Small intestine (tissue), 7 donors: ENCODE measurements at regions not wholly inside any gene's neighbourhood (a gene's known extent, or its start where the extent isn't known, plus 50 kb on each side); places are given as distances from the start of the nearest gene placed in this dataset.
"Not testable (repeated sequence)": the region's sequence is repeated elsewhere in the genome, so short reads cannot be mapped to it uniquely, and the experiment has no call there.

Experiments used
- DNase-seq, 2 donors: peaks; one replicate each; pipeline versions ENCODE4 v3.0.0 to v3.0.0-alpha.2; 2013
- FAIRE-seq: peaks from 2 replicates; lab custom pipeline; 2012; peaks lifted over from hg19 to GRCh38; lab: Jason Lieb, UNC
- H3K27ac ChIP-seq, 3 donors: one replicate each; pipeline ENCODE4 v1.5.1; 2013; ENCODE audit warnings: low read length in 2 of 3, mild to moderate bottlenecking in 2 of 3, control low read depth in 1 of 3, inconsistent platforms in 1 of 3, low read depth in 1 of 3, moderate library complexity in 1 of 3
- H3K27me3 ChIP-seq, 3 donors: one replicate each; pipeline ENCODE4 v1.6.1; 2013; ENCODE audit warnings: low read length in 3 of 3, inconsistent platforms in 1 of 3; ENCODE audit not compliant: control insufficient read depth in 3 of 3, insufficient read depth in 3 of 3
- H3K36me3 ChIP-seq, 3 donors: one replicate each; pipeline ENCODE4 v1.6.1; 2013; ENCODE audit warnings: low read length in 3 of 3, inconsistent platforms in 1 of 3, low read depth in 1 of 3, mild to moderate bottlenecking in 1 of 3, moderate library complexity in 1 of 3; ENCODE audit not compliant: control insufficient read depth in 3 of 3, insufficient read depth in 2 of 3
- H3K4me1 ChIP-seq, 3 donors: one replicate each; pipeline ENCODE4 v1.6.1; 2013; ENCODE audit warnings: low read length in 2 of 3, inconsistent platforms in 1 of 3, low read depth in 1 of 3, mild to moderate bottlenecking in 1 of 3, moderate library complexity in 1 of 3; ENCODE audit not compliant: control insufficient read depth in 3 of 3, insufficient read depth in 2 of 3
- H3K4me3 ChIP-seq, 3 donors: one replicate each; pipeline ENCODE4 v1.5.1; 2013; ENCODE audit warnings: low read length in 3 of 3, control low read depth in 1 of 3, inconsistent platforms in 1 of 3, low read depth in 1 of 3, mild to moderate bottlenecking in 1 of 3, moderate library complexity in 1 of 3
- H3K9me3 ChIP-seq, 2 donors: one replicate each; pipeline ENCODE4 v1.6.1; 2013; ENCODE audit warnings: low read depth in 1 of 2, low read length in 1 of 2; ENCODE audit not compliant: control insufficient read depth in 2 of 2, insufficient read depth in 1 of 2
- WGBS, 3 donors: extraction: QIAGEN DNeasy Blood & Tissue Kit; methylation state at CpG; one replicate each; pipeline ENCODE4 v1.1.7; 2013; 5-methylcytosine and 5-hydroxymethylcytosine counted together
- donor health status: healthy with polysubstance abuse.
- donor health status: control.
- donor health status: control.
- donor health status: Bipolar disorder and iron deficiency.
- donor health status: healthy.

DNA sequence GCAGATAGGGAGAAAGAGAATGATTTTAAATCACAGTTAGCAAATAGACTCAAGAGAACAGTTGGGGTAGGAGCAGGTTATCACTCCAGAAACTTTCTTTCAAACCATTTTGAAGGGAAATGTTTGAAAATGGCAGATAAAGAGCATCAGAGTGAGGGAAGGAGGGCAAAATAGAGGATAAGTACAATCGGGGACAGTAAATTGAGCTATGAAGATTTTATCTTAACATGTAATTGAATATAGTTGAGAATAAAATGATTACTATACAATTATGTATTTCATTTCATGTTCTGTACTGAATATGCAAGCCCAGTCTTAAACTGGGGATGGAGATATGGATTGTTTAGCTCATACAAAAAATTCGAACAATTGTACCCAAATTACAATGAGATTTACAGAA is 54.0 kb downstream of the MAP10 start:
- Histone ChIP-seq H3K36me3 (no peaks in the 10 kb centered on the region), H3K27ac (no peak overlapping the region), H3K4me3 (no peak overlapping the region), H3K9me3 (no peaks in the 10 kb centered on the region), H3K27me3 (no peaks in the 10 kb centered on the region), H3K4me1 (no peaks in the 10 kb centered on the region)
- WGBS, 3 donors, result 80 to 88% (median 86%) methylated on average over 2 of the region's 2 CpGs
- DNase-seq (no peak), FAIRE-seq (no peak)

GRCh38 chr1:232861107-232861506 is 55.9 kb downstream of the MAP10 start:
- DNase-seq (no peak), FAIRE-seq (no peak)
- no peak overlapping the region for H3K4me3 ChIP-seq
- no peaks in the 10 kb centered on the region for H3K36me3 ChIP-seq
- H3K4me1 ChIP-seq, result no peaks in the 10 kb centered on the region
- no peaks in the 10 kb centered on the region for H3K9me3 ChIP-seq
- no peak overlapping the region for H3K27ac ChIP-seq
- 77 to 88% (median 84%) methylated on average over 4 of the region's 4 CpGs for WGBS, 3 donors
- peaks cover 0 to 3% (median 0%) of the 10 kb centered on the region in 3 donors for H3K27me3 ChIP-seq

- H3K9me3 ChIP-seq, result no peaks in the 10 kb centered on the region
- H3K36me3 ChIP-seq, result no peaks in the 10 kb centered on the region
- H3K27ac ChIP-seq, result no peak overlapping the region
- 85 to 89% (median 86%) methylated on average over 10 of the region's 10 CpGs for WGBS, 3 donors
- H3K4me3 ChIP-seq, result no peak overlapping the region
- no peak for FAIRE-seq
- H3K27me3 ChIP-seq, result peaks cover 0 to 3% (median 0%) of the 10 kb centered on the region in 3 donors
- no peak for DNase-seq
- H3K4me1 ChIP-seq, result no peaks in the 10 kb centered on the region
Measured at GRCh38 chr1:232863544-232864275, 58.5 kb downstream of the MAP10 start.

DNA sequence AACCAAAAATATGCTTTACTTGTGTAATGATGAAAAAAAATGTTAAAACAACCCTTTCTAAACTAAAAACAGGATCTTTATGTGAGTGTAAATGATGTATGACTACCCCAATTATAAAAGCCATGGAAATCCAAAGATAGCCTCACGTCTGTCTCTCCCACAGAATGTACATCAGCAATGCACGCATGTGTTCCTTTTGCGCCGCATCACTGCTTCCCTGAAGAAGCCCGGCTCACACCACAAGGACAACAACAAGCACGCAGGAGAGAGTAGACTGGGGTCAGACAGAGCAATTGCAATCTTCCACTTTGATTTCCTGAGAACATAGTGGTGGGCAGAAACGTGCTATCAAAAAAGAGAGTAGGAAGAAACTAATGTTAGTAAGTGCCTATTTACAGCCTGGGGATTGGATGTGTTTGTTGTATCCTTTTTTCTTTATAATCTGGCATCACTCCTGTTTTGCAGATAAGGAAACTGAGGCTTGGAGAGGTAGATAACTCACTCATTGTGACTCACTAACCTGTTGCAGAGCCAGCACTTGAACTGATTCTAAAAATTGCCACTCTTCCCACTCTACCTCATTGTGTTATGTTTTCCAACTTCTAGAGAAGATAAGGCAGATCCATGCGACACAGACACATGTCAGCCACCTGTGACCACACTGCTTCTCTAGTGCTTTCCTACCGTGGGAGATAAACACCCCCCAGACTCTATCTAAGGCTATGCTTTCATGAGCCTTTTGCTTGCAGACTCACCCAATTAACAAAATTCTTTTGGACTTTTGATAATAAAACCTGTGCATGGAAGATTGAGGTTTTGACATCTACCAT is 60.1 kb downstream of the MAP10 start:
- H3K27ac ChIP-seq, result no peak overlapping the region
- DNase-seq (no peak), FAIRE-seq (no peak)
- no peaks in the 10 kb centered on the region for H3K4me1 ChIP-seq
- H3K4me3 ChIP-seq, result no peak overlapping the region
- no peaks in the 10 kb centered on the region for H3K9me3 ChIP-seq
- WGBS, 3 donors, result 81 to 86% (median 82%) methylated on average over 9 of the region's 9 CpGs
- no peaks in the 10 kb centered on the region for H3K36me3 ChIP-seq
- peaks cover 0 to 3% (median 0%) of the 10 kb centered on the region in 3 donors for H3K27me3 ChIP-seq

GRCh38 chr1:232868793-232869491 is 63.7 kb downstream of the MAP10 start:
- no peak for FAIRE-seq

DNA sequence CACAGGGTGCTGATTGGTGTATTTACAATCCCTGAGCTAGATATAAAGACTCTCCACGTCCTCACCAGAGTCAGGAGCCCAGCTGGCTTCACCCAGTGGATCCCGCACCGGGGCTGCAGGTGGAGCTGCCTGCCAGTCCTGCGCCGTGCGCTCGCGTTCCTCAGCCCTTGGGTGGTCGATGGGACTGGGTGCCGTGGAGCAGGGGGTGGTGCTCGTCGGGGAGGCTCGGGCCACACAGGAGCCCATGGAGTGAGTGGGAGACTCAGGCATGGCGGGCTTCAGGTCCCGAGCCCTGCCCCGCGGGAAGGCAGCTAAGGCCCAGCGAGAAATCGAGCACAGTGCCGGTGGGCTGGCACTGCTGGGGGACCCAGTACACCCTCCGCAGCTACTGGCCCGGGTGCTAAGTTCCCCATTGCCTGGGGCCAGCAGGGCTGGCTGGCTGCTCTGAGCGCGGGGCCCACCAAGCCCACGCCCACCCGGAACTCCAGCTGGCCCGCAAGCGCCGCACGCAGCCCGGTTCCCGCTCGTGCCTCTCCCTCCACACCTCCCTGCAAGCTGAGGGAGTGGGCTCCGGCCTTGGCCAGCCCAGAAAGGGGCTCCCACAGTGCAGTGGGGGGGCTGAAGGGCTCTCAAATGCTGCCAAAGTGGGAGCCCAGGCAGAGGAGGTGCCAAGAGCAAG is 66.2 kb downstream of the MAP10 start:
- not testable (repeated sequence) for H3K4me3 ChIP-seq, H3K27me3 ChIP-seq, DNase-seq, H3K4me1 ChIP-seq, FAIRE-seq, H3K9me3 ChIP-seq, H3K36me3 ChIP-seq, H3K27ac ChIP-seq
- WGBS, 3 donors, result 94 to 97% (median 95%) methylated on average over 17 to 34 of the region's 34 CpGs

More at GRCh38 chr1:232868793-232869491, 63.7 kb downstream of the MAP10 start:
- no peaks in the 10 kb centered on the region for H3K4me1 ChIP-seq
- H3K27ac ChIP-seq, result no peak overlapping the region
- no peak for DNase-seq
- H3K27me3 ChIP-seq, result peaks cover 0 to 3% (median 0%) of the 10 kb centered on the region in 3 donors
- no peaks in the 10 kb centered on the region for H3K9me3 ChIP-seq
- H3K4me3 ChIP-seq, result no peak overlapping the region
- 49 to 59% (median 59%) methylated on average over 6 of the region's 6 CpGs for WGBS, 3 donors
- H3K36me3 ChIP-seq, result no peaks in the 10 kb centered on the region

- Histone ChIP-seq H3K27me3 (no peaks in the 10 kb centered on the region), H3K9me3 (no peaks in the 10 kb centered on the region), H3K4me3 (no peak overlapping the region), H3K36me3 (no peaks in the 10 kb centered on the region), H3K4me1 (no peaks in the 10 kb centered on the region), H3K27ac (no peak overlapping the region)
- DNase-seq, result no peak
- FAIRE-seq, result no peak
- WGBS, 3 donors, result 93 to 94% (median 93%) methylated on average over 3 of the region's 3 CpGs
Measured at GRCh38 chr1:232872284-232872683, 67.1 kb downstream of the MAP10 start.

DNA sequence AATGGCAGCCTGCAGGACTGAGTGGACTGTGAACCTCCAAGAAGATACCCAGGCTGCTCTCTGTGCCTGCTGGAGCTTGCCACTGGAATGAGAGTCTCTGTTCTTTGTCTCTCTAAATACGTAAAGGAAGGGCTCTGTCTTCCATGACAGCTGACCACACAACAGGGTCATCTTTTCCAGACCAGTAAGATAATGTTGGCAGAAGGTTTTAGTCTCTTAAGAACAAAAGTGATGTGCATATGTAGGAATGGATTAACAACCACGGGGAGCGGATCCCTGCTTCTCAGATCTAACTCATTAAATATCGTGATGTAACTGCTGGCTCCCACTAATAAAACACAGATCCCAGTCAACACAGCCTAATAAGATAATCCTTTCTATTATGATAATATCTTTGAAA is 67.5 kb downstream of the MAP10 start:
- H3K27me3 ChIP-seq, result no peaks in the 10 kb centered on the region
- no peaks in the 10 kb centered on the region for H3K36me3 ChIP-seq
- no peak for FAIRE-seq
- no peak overlapping the region for H3K4me3 ChIP-seq
- H3K4me1 ChIP-seq, result no peaks in the 10 kb centered on the region
- H3K9me3 ChIP-seq, result no peaks in the 10 kb centered on the region
- WGBS, 3 donors, result 82 to 95% (median 93%) methylated on average over 4 of the region's 4 CpGs
- no peak for DNase-seq
- no peak overlapping the region for H3K27ac ChIP-seq
